ENCODE measurements at regions not wholly inside any gene's neighbourhood (a gene's known extent, or its start where the extent isn't known, plus 50 kb on each side); places are given as distances from the start of the nearest gene placed in this dataset.

DNA sequence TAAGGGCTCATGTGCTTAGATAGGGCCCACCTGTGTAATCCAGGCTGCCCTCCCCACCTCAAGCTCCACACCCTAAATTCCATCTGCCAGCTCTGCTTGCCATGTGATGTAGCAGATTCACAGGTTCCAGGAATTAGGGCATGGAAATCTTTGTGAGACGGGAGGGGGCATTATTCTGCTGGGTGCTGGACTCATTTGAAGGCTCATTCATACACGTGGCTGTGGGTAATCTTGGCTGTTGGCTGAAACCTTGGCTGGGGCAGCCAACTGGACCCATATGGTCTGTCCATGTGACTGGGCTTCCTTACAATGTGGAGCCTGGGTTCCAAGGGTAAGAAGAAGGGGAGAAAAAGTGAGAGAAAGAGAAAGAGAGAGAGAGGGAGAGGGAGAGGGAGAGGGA is 115.1 kb downstream of the CYLD start:
- TF ChIP-seq, protein P1, sequence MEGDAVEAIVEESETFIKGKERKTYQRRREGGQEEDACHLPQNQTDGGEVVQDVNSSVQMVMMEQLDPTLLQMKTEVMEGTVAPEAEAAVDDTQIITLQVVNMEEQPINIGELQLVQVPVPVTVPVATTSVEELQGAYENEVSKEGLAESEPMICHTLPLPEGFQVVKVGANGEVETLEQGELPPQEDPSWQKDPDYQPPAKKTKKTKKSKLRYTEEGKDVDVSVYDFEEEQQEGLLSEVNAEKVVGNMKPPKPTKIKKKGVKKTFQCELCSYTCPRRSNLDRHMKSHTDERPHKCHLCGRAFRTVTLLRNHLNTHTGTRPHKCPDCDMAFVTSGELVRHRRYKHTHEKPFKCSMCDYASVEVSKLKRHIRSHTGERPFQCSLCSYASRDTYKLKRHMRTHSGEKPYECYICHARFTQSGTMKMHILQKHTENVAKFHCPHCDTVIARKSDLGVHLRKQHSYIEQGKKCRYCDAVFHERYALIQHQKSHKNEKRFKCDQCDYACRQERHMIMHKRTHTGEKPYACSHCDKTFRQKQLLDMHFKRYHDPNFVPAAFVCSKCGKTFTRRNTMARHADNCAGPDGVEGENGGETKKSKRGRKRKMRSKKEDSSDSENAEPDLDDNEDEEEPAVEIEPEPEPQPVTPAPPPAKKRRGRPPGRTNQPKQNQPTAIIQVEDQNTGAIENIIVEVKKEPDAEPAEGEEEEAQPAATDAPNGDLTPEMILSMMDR (IDR thresholded peaks at IDR 0.05): no peak
- no peak for TF ChIP-seq POLR2A (IDR thresholded peaks at IDR 0.05)

All from tibial nerve (tissue), 3 donors.